WI38 (cell line): ENCODE measurements at regions not wholly inside any gene's neighbourhood (a gene's known extent, or its start where the extent isn't known, plus 50 kb on each side); places are given as distances from the start of the nearest gene placed in this dataset.
"Not testable (repeated sequence)": the region's sequence is repeated elsewhere in the genome, so short reads cannot be mapped to it uniquely, and the experiment has no call there.

Experiments
- H3K4me3 ChIP-seq: 2 replicates; pipeline ENCODE4 v1.5.1; 2011; ENCODE audit warnings: low read depth, mild to moderate bottlenecking, control low read depth, low read length
- CTCF ChIP-seq: IDR thresholded peaks from 2 replicates; pipeline ENCODE4 v1.5.1; 2012; ENCODE audit warnings: low read depth, mild to moderate bottlenecking, control low read depth, low read length

- no peak for TF ChIP-seq CTCF
These were observed 404.7 kb downstream of the NAF1 start for GRCh38 chr4:162761965-162762364.

GRCh38 chr4:162740228-162740627 is 426.5 kb downstream of the NAF1 start:
- H3K4me3 ChIP-seq: not testable (repeated sequence)

More at GRCh38 chr4:162761965-162762364, 404.7 kb downstream of the NAF1 start:
- no peak overlapping the region for H3K4me3 ChIP-seq

GRCh38 chr4:162739596-162739995 is 427.1 kb downstream of the NAF1 start:
- not testable (repeated sequence) for H3K4me3 ChIP-seq

DNA sequence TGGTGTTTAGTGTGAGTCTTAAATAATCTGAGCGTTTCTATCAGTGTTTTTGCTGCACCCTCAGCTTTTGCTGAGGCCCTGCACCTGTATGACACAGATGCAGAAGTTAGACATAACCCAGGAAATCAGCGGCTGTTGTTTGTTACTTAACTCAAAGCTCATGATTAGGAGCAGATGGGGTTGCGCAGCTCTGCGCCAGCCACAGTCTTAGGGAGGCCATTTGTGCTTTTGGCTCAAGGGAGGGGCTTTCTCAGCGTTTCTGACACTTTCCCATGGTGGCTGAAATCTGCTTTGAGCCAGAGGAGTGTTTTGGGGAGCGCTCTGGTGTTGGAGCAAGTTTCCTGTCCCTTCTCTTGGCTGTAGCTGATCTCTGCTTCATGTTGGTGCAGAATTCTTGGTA is 433.8 kb downstream of the NAF1 start:
- no peak for TF ChIP-seq CTCF
- H3K4me3 ChIP-seq: no peak overlapping the region

GRCh38 chr4:162727766-162728165 is 438.9 kb downstream of the NAF1 start:
- no peak for TF ChIP-seq CTCF
- H3K4me3 ChIP-seq: no peak overlapping the region

GRCh38 chr4:162727232-162727631 is 439.5 kb downstream of the NAF1 start:
- no peak for TF ChIP-seq CTCF
- H3K4me3 ChIP-seq: no peak overlapping the region

DNA sequence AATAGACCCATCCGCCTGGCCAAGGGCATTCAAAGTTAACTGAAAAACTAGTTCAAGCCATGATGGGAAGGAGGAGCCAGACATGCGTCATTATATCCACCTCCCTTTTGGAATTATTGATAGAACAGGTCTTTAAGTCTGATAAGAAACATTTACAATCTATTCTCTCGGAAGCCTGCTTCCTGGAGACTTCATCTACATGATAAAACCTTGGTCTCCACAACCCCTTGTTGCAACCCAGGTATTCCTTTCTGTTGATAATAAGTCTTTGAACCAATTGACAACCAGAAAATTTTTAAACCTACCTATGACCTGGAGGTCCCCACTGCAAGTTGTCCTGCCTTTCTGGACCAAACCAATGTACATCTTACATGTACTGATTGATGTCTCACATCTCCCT is 451.3 kb downstream of the NAF1 start:
- no peak for TF ChIP-seq CTCF
- H3K4me3 ChIP-seq: no peak overlapping the region

DNA sequence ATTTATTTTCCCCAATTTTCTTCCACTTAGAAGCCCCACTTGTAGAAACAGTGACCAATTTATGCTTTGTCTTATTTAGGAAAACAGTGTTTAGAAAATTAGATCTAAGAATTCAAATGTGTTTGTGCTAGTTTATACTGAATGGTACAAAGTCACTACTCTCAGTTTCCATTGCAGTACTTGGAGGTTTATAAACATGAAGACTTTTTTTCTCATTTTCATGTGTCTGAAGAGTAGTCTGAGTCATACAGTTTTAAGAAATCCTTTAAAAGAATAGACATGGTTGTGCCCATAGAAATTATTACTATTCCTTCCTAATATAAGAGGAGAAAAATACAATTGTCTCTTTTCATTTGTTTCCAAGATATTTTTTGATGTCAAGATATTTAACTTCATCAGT is 458.7 kb downstream of the NAF1 start:
- no peak overlapping the region for H3K4me3 ChIP-seq
- TF ChIP-seq CTCF: no peak

GRCh38 chr4:162706632-162707031 is 460.1 kb downstream of the NAF1 start:
- TF ChIP-seq CTCF: no peak
- no peak overlapping the region for H3K4me3 ChIP-seq
